Calu3 (cell line): ENCODE measurements at regions not wholly inside any gene's neighbourhood (a gene's known extent, or its start where the extent isn't known, plus 50 kb on each side); places are given as distances from the start of the nearest gene placed in this dataset.

Experiments
- BruUV-seq: library from RNA; stranded (reverse); fragments of 400-500 nt; replicated peaks from 2 replicates; lab custom pipeline; 2021; lab: Mats Ljungman, UMichigan
- CTCF ChIA-PET: fragments of 300-600 bp; sonication (Branson Sonifier 250); formaldehyde crosslinking; loops from one replicate; lab custom pipeline; 2022; ENCODE audit warnings: antibody characterized with exemption; lab: Charles Lee
- DNase-seq: peaks from one replicate; pipeline ENCODE4 v3.0.0; 2022
- H3K27ac Mint-ChIP-seq: one replicate; pipeline ENCODE4 v1.8.0; 2022; ENCODE audit warnings: mixed read lengths; ENCODE audit not compliant: unreplicated experiment
- H3K27me3 Mint-ChIP-seq: one replicate; pipeline ENCODE4 v1.8.0; 2022; ENCODE audit warnings: mixed read lengths; ENCODE audit not compliant: unreplicated experiment
- H3K36me3 Mint-ChIP-seq: one replicate; pipeline ENCODE4 v1.8.0; 2022; ENCODE audit warnings: mild to moderate bottlenecking, moderate library complexity, mixed read lengths; ENCODE audit not compliant: insufficient read depth, unreplicated experiment
- H3K4me1 Mint-ChIP-seq: one replicate; pipeline ENCODE4 v1.8.0; 2022; ENCODE audit warnings: mild to moderate bottlenecking, low read depth, mixed read lengths; ENCODE audit not compliant: unreplicated experiment
- H3K4me3 Mint-ChIP-seq: one replicate; pipeline ENCODE4 v1.8.0; 2022; ENCODE audit warnings: mild to moderate bottlenecking, low read depth, moderate library complexity, mixed read lengths; ENCODE audit not compliant: unreplicated experiment
- H3K9me3 Mint-ChIP-seq: one replicate; pipeline ENCODE4 v1.8.0; 2022; ENCODE audit warnings: low read depth, mixed read lengths; ENCODE audit not compliant: unreplicated experiment
- intact Hi-C: fragments of 100-400 bp; cut with micrococcal nuclease; formaldehyde crosslinking; loops from one replicate; pipeline ENCODE4 v1.10.0; 2022; ENCODE audit not compliant: unreplicated experiment
- TF ChIP-seq, protein P1 (sequence below): fragments of 200-600 bp; IDR thresholded peaks from one replicate; pipeline ENCODE4 v1.8.0; 2022; ENCODE audit warnings: antibody characterized with exemption; ENCODE audit not compliant: unreplicated experiment

DNA sequence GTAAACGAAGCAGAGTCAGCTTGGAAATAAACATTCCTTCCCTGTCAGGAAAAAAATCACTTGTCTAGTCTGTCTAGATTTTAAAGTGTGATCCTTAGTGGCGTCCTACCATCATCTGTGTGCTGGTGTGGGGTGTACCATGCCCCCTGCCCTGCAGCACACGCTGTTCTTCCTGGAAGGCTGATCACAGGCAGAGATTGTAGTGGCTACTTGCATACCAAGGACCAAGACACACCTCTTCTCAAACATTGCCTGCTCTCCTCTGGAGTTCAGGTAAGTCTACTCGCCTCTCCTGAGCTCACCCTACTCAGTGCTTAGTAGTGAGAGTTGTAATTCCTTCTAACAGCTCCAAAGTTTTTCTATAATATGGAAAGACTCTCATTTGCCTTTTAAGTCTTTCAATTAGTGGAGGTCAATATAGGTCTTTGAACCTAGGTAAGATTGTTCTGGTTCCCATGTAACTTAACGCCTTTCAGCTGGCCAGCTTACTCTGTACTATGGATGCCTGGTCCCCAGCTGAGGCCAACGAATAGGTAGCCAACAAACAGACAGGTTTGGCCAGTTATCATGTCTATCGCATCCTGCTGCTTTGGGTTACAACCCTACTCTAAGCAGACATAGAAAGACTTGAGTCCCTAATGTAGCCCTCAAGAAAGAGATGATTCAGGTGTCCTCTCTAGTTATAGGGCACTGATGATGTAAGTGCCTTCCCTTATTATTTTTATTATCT, 55.4 kb downstream of the XCL1 start:
- H3K4me1 Mint-ChIP-seq = peaks cover 48% of the 10 kb centered on the region

DNA sequence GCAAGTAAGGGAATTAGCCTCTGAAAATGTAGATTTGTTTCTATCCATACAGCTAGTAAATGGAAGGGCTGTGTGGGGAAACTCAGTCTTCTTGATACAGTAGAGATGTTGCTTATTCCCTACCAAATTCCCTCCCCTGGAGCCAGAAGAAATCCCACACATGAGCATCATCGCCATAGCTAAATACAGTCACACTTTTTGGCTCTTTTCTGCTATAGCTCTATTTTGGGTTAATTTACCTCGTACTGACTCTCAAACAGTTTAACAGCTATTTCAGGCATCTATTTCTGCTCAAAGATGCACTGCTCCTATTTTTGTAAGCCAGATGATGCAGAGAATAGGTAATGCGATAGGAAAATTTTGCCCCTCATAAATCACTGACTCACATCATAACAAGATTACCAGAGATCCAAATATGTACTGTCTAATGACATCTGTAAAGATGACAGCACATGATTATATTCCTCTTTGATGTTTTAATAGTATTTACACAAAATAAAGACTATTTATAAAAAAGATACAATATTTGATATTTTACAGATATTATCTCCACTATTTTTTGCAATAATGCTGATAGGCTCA, 58.6 kb downstream of the XCL1 start:
- TF ChIP-seq, protein P1, sequence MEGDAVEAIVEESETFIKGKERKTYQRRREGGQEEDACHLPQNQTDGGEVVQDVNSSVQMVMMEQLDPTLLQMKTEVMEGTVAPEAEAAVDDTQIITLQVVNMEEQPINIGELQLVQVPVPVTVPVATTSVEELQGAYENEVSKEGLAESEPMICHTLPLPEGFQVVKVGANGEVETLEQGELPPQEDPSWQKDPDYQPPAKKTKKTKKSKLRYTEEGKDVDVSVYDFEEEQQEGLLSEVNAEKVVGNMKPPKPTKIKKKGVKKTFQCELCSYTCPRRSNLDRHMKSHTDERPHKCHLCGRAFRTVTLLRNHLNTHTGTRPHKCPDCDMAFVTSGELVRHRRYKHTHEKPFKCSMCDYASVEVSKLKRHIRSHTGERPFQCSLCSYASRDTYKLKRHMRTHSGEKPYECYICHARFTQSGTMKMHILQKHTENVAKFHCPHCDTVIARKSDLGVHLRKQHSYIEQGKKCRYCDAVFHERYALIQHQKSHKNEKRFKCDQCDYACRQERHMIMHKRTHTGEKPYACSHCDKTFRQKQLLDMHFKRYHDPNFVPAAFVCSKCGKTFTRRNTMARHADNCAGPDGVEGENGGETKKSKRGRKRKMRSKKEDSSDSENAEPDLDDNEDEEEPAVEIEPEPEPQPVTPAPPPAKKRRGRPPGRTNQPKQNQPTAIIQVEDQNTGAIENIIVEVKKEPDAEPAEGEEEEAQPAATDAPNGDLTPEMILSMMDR = no peak
- DNase-seq = no peak
- Mint-ChIP-seq H3K4me1 (peaks cover 45% of the 10 kb centered on the region), H3K9me3 (peaks cover 6% of the 10 kb centered on the region), H3K4me3 (no peak overlapping the region), H3K27ac (no peak overlapping the region), H3K27me3 (no peaks in the 10 kb centered on the region), H3K36me3 (peaks cover 9% of the 10 kb centered on the region)
- intact Hi-C loops = loop anchor here (5.0 to 10.0 kb wide), 2 partner anchors 212 to 710 kb away; no protein-coding TSS in a partner anchor
- no TSS peak for BruUV-seq
- CTCF ChIA-PET = no interaction called here

More for the DNA sequence above, 55.4 kb downstream of the XCL1 start:
- Mint-ChIP-seq H3K36me3 (peaks cover 4% of the 10 kb centered on the region), H3K9me3 (peaks cover 2% of the 10 kb centered on the region), H3K27me3 (no peaks in the 10 kb centered on the region), H3K27ac (peak overlapping the region; percentile 9), H3K4me3 (no peak overlapping the region)
- TF ChIP-seq, protein P1 = no peak
- CTCF ChIA-PET = no interaction called here
- no TSS peak for BruUV-seq
- no peak for DNase-seq
- intact Hi-C loops = loop anchor here (10.0 kb wide), 1 partner anchor 713 kb away; no protein-coding TSS in a partner anchor

GRCh38 chr1:168636200-168636599, 59.8 kb downstream of the XCL1 start:
- peak; percentile 34 for DNase-seq
- peaks cover 6% of the 10 kb centered on the region for H3K9me3 Mint-ChIP-seq
- no TSS peak for BruUV-seq
- peaks cover 43% of the 10 kb centered on the region for H3K4me1 Mint-ChIP-seq
- CTCF ChIA-PET = interaction anchor here (0.6 to 2.6 kb wide), 21 partner anchors 13 to 726 kb away, joined by 3 to 26 read pairs (median 3); no protein-coding TSS in a partner anchor
- intact Hi-C loops = loop anchor here (1.0 to 10.0 kb wide), 7 partner anchors 50 to 709 kb away; no protein-coding TSS in a partner anchor
- H3K4me3 Mint-ChIP-seq = peak overlapping the region; percentile 4
- H3K27me3 Mint-ChIP-seq = no peaks in the 10 kb centered on the region
- peaks cover 9% of the 10 kb centered on the region for H3K36me3 Mint-ChIP-seq
- peak overlapping the region; percentile 85 for H3K27ac Mint-ChIP-seq
- TF ChIP-seq, protein P1 = peak; percentile 20

GRCh38 chr1:168636642-168637111, 60.3 kb downstream of the XCL1 start:
- Mint-ChIP-seq H3K9me3 (peaks cover 6% of the 10 kb centered on the region), H3K27me3 (no peaks in the 10 kb centered on the region), H3K4me3 (peak overlapping the region; percentile 4), H3K4me1 (peaks cover 38% of the 10 kb centered on the region), H3K27ac (peak overlapping the region; percentile 85), H3K36me3 (peaks cover 9% of the 10 kb centered on the region)
- intact Hi-C loops = loop anchor here (1.0 to 10.0 kb wide), 7 partner anchors 50 to 708 kb away; no protein-coding TSS in a partner anchor
- CTCF ChIA-PET = interaction anchor here (0.6 to 2.6 kb wide), 20 partner anchors 8 to 726 kb away, joined by 3 to 26 read pairs (median 4); no protein-coding TSS in a partner anchor
- TF ChIP-seq, protein P1 = no peak
- peak; percentile 65 for DNase-seq
- no TSS peak for BruUV-seq
